ENCODE measurements at regions not wholly inside any gene's neighbourhood (a gene's known extent, or its start where the extent isn't known, plus 50 kb on each side); places are given as distances from the start of the nearest gene placed in this dataset.

GRCh38 chr2:64315291-64315960 lies 138.5 kb upstream of the LGALSL start:
- Histone ChIP-seq H3K4me1 (no peaks in the 10 kb centered on the region), H3K27me3 (ENCODE audit: control insufficient read depth, insufficient read depth, low read length) (no peaks in the 10 kb centered on the region), H3K4me2 (ENCODE audit: low read length) (no peak overlapping the region), H3K27ac (no peak overlapping the region), H3K4me3 (ENCODE audit: low read depth, low read length) (no peak overlapping the region), H2AFZ (no peak overlapping the region), H3K36me3 (ENCODE audit: control insufficient read depth, insufficient read depth, low read length) (no peaks in the 10 kb centered on the region), H3K9ac (no peak overlapping the region), H3K79me2 (no peaks in the 10 kb centered on the region), H3K9me3 (ENCODE audit: control insufficient read depth, low read length) (no peaks in the 10 kb centered on the region)
- TF ChIP-seq, protein P1, sequence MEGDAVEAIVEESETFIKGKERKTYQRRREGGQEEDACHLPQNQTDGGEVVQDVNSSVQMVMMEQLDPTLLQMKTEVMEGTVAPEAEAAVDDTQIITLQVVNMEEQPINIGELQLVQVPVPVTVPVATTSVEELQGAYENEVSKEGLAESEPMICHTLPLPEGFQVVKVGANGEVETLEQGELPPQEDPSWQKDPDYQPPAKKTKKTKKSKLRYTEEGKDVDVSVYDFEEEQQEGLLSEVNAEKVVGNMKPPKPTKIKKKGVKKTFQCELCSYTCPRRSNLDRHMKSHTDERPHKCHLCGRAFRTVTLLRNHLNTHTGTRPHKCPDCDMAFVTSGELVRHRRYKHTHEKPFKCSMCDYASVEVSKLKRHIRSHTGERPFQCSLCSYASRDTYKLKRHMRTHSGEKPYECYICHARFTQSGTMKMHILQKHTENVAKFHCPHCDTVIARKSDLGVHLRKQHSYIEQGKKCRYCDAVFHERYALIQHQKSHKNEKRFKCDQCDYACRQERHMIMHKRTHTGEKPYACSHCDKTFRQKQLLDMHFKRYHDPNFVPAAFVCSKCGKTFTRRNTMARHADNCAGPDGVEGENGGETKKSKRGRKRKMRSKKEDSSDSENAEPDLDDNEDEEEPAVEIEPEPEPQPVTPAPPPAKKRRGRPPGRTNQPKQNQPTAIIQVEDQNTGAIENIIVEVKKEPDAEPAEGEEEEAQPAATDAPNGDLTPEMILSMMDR (IDR thresholded peaks at IDR 0.05) = no peak

DNA sequence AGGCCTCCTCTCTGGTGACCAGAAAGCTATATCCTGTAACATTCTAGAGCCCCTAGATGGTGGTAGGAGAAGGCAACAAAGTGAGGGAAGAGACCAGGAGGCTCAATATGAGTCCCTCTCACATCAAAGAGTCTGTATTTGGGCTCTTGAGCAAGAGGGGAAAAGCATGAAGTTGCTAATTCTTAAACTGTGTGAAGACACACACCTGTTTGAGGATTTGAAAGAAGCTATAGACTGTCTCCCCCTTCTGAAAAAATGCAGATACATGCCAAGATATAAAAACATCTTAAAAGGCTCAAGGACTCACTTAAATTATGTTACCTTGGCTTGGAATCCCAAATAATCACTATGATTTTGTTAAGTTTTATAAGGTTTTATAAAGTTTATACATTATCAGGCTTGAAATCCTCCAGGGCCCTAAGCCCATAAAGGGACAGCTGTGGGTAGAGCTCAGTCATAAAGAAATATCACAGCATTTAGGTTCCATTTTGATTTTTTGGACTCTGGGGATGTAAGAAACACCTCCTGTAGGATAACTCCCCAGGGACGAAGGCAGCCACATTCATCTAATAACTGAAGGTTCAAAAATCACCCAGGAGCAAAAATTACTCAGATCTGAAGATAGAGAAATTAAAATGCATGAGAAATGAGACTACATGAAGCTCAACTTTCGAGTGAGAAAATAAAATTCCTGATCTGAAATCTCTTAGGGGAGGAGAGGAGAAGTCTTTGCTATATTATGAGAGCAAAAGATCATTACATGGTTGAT lies 136.1 kb upstream of the LGALSL start:
- TF ChIP-seq, protein P1 (IDR thresholded peaks at IDR 0.05) = no peak
- no peak overlapping the region for H3K4me3 ChIP-seq (ENCODE audit: low read depth, low read length)
- no peaks in the 10 kb centered on the region for H3K27me3 ChIP-seq (ENCODE audit: control insufficient read depth, insufficient read depth, low read length)
- H3K4me2 ChIP-seq (ENCODE audit: low read length) = no peak overlapping the region
- H2AFZ ChIP-seq = no peak overlapping the region
- H3K9ac ChIP-seq = no peak overlapping the region
- no peaks in the 10 kb centered on the region for H3K9me3 ChIP-seq (ENCODE audit: control insufficient read depth, low read length)
- no peaks in the 10 kb centered on the region for H3K79me2 ChIP-seq
- H3K4me1 ChIP-seq = no peaks in the 10 kb centered on the region
- H3K36me3 ChIP-seq (ENCODE audit: control insufficient read depth, insufficient read depth, low read length) = no peaks in the 10 kb centered on the region
- H3K27ac ChIP-seq = no peak overlapping the region

- Histone ChIP-seq H3K4me1 (no peaks in the 10 kb centered on the region), H3K79me2 (no peaks in the 10 kb centered on the region), H3K36me3 (ENCODE audit: control insufficient read depth, insufficient read depth, low read length) (no peaks in the 10 kb centered on the region), H3K9me3 (ENCODE audit: control insufficient read depth, low read length) (no peaks in the 10 kb centered on the region), H3K4me3 (ENCODE audit: low read depth, low read length) (no peak overlapping the region), H3K9ac (no peak overlapping the region), H3K27me3 (ENCODE audit: control insufficient read depth, insufficient read depth, low read length) (no peaks in the 10 kb centered on the region), H2AFZ (no peak overlapping the region), H3K4me2 (ENCODE audit: low read length) (no peak overlapping the region), H3K27ac (no peak overlapping the region)
- TF ChIP-seq, protein P1 (IDR thresholded peaks at IDR 0.05) = no peak
Observed at GRCh38 chr2:64318476-64318748, 135.6 kb upstream of the LGALSL start.

DNA sequence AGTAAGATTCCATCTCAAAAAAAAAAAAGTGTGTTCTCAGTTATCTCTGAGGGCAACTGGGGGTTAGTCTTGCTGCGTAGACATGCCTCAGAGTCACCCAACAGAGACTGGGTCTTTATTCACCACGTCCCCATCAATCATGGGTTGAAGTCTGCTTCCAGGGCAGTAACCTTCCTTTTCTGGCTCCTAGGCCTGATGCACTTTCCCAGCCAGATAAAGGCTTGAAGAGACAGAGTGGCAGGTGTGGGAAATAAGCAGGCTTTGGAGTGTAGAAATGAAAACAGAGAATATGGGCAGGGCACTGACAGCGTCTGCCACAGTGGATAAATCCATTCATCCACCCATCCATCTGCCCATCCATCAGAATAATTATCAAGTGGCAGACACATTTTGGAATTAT lies 134.1 kb upstream of the LGALSL start:
- H3K27me3 ChIP-seq (ENCODE audit: control insufficient read depth, insufficient read depth, low read length) = no peaks in the 10 kb centered on the region
- no peaks in the 10 kb centered on the region for H3K4me1 ChIP-seq
- no peaks in the 10 kb centered on the region for H3K79me2 ChIP-seq
- H3K9me3 ChIP-seq (ENCODE audit: control insufficient read depth, low read length) = no peaks in the 10 kb centered on the region
- no peak overlapping the region for H3K4me2 ChIP-seq (ENCODE audit: low read length)
- no peak overlapping the region for H3K9ac ChIP-seq
- H3K27ac ChIP-seq = no peak overlapping the region
- H2AFZ ChIP-seq = no peak overlapping the region
- TF ChIP-seq, protein P1 (IDR thresholded peaks at IDR 0.05) = no peak
- H3K36me3 ChIP-seq (ENCODE audit: control insufficient read depth, insufficient read depth, low read length) = no peaks in the 10 kb centered on the region
- H3K4me3 ChIP-seq (ENCODE audit: low read depth, low read length) = no peak overlapping the region

GRCh38 chr2:64322433-64322832 lies 131.5 kb upstream of the LGALSL start:
- no peaks in the 10 kb centered on the region for H3K27me3 ChIP-seq (ENCODE audit: control insufficient read depth, insufficient read depth, low read length)
- H3K9ac ChIP-seq = no peak overlapping the region
- no peaks in the 10 kb centered on the region for H3K79me2 ChIP-seq
- H3K9me3 ChIP-seq (ENCODE audit: control insufficient read depth, low read length) = no peaks in the 10 kb centered on the region
- no peak overlapping the region for H3K27ac ChIP-seq
- H3K4me1 ChIP-seq = no peaks in the 10 kb centered on the region
- no peak overlapping the region for H2AFZ ChIP-seq
- TF ChIP-seq, protein P1 (IDR thresholded peaks at IDR 0.05) = no peak
- H3K4me3 ChIP-seq (ENCODE audit: low read depth, low read length) = no peak overlapping the region
- no peaks in the 10 kb centered on the region for H3K36me3 ChIP-seq (ENCODE audit: control insufficient read depth, insufficient read depth, low read length)
- H3K4me2 ChIP-seq (ENCODE audit: low read length) = no peak overlapping the region
